Spleen (tissue), 11 donors: ENCODE measurements at regions not wholly inside any gene's neighbourhood (a gene's known extent, or its start where the extent isn't known, plus 50 kb on each side); places are given as distances from the start of the nearest gene placed in this dataset.

Experiments
- DNase-seq: peaks from one replicate; pipeline ENCODE4 v3.0.0-alpha.2; 2020
- H3K27ac ChIP-seq, 8 donors: fragments of 200-600 bp; sonication (generic) in 7 of 8; 1 replicate in 4 of 8; 2 replicates in 4 of 8; pipeline versions ENCODE4 v1.5.0 to v1.8.0; 2016 to 2021; ENCODE audit warnings: inconsistent platforms in 4 of 8, mild to moderate bottlenecking in 4 of 8, moderate library complexity in 1 of 8
- H3K27me3 ChIP-seq, 7 donors: fragments of 200-600 bp; sonication (generic) in 6 of 7; replicated peaks in 1 of 7; 1 replicate in 4 of 7; 2 replicates in 3 of 7; pipeline versions ENCODE4 v1.5.0 to v1.8.0; 2016 to 2021; ENCODE audit warnings: inconsistent platforms in 3 of 7, mild to moderate bottlenecking in 1 of 7
- H3K36me3 ChIP-seq, 6 donors: fragments of 200-600 bp; sonication (generic) in 5 of 6; 1 replicate in 4 of 6; 2 replicates in 2 of 6; pipeline versions ENCODE4 v1.5.0 to v1.8.0; 2016 to 2021; ENCODE audit warnings: inconsistent platforms in 2 of 6
- H3K4me1 ChIP-seq, 6 donors: fragments of 200-600 bp; sonication (generic) in 5 of 6; 1 replicate in 3 of 6; 2 replicates in 3 of 6; pipeline versions ENCODE4 v1.5.0 to v1.8.0; 2016 to 2021; ENCODE audit warnings: inconsistent platforms in 3 of 6
- H3K4me3 ChIP-seq, 8 donors: fragments of 200-600 bp; sonication (generic) in 7 of 8; 1 replicate in 4 of 8; 2 replicates in 4 of 8; pipeline versions ENCODE4 v1.5.0 to v1.8.0; 2016 to 2021; ENCODE audit warnings: inconsistent platforms in 4 of 8, mild to moderate bottlenecking in 4 of 8, moderate library complexity in 2 of 8
- H3K9me3 ChIP-seq, 8 donors: fragments of 200-600 bp; sonication (generic) in 7 of 8; 1 replicate in 4 of 8; 2 replicates in 4 of 8; pipeline versions ENCODE4 v1.5.0 to v1.8.0; 2016 to 2021; ENCODE audit warnings: inconsistent platforms in 4 of 8
- POLR2A ChIP-seq, 3 donors: fragments of 450-650 bp; IDR thresholded peaks; one replicate each; pipeline ENCODE4 v1.5.1; 2017; ENCODE audit warnings: antibody characterized with exemption in 3 of 3, mild to moderate bottlenecking in 1 of 3
- POLR2AphosphoS5 ChIP-seq, 3 donors: sonication (generic); formaldehyde crosslinking; IDR thresholded peaks; one replicate each; pipeline ENCODE4 v1.5.1; 2017; ENCODE audit warnings: antibody characterized with exemption in 3 of 3
- WGBS, 5 donors: extraction: QIAGEN DNeasy Blood & Tissue Kit in 3 of 5; methylation state at CpG; one replicate each; pipeline versions ENCODE4 v1.1.5 to v1.1.7; 2013 to 2018; 5-methylcytosine and 5-hydroxymethylcytosine counted together
- intact Hi-C: fragments of 100-400 bp; cut with DNase I; formaldehyde crosslinking; loops from one replicate; pipeline ENCODE4 v1.15.0; 2023; ENCODE audit warnings: low total_unique reads
- TF ChIP-seq, protein P1 (sequence below), 11 experiments: fragments of 200-600 bp in 7 of 11; fragments of 450-650 bp in 4 of 11; sonication (generic) in 4 of 11; IDR thresholded peaks in 8 of 11; conservative IDR thresholded peaks in 3 of 11; 1 replicate in 7 of 11; 2 replicates in 4 of 11; pipeline versions ENCODE4 v1.4.0 to v1.8.0; 2016 to 2021; ENCODE audit warnings: antibody characterized with exemption in 11 of 11, inconsistent platforms in 4 of 11, mild to moderate bottlenecking in 1 of 11
- donor health status: healthy with polysubstance abuse.
- donor health status: DM: no; HTN: no; CAD: no; lungs with moderate emphysema.
- donor health status: DM: no; HTN: no; CAD: no.
- donor health status: Bipolar disorder and iron deficiency.
- donor health status: healthy.
- donor health status: DM: no; HTN: no; CAD: no.
- donor health status: DM: yes; HTN: yes; CAD: no.

DNA sequence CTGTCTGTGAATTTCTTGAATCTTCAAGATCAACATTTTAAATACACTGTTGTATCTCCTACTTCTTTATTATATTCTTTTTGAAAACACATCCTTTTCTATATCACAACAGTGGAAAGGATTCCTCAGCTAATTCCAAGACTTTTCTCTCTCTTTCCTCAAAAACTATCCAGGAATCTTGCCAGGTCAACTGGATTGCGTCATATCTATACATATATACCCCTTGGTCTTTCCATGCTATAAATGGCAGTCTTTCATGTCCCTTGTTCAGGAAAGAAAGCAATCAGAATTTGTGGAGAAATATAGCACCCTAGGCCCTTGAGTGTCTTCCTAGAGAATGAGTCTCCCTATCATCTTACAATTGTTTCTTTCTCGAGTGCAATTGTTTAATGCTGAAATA lies 149.0 kb downstream of the KCNA5 start:
- WGBS, 5 donors, result 62 to 90% (median 86%) methylated on average over 2 of the region's 2 CpGs

GRCh38 chr12:5194306-5194705 lies 150.6 kb downstream of the KCNA5 start:
- no peak for TF ChIP-seq POLR2AphosphoS5 (IDR thresholded peaks at IDR 0.05)
- no peak for TF ChIP-seq POLR2A (IDR thresholded peaks at IDR 0.05)
- TF ChIP-seq, protein P1, sequence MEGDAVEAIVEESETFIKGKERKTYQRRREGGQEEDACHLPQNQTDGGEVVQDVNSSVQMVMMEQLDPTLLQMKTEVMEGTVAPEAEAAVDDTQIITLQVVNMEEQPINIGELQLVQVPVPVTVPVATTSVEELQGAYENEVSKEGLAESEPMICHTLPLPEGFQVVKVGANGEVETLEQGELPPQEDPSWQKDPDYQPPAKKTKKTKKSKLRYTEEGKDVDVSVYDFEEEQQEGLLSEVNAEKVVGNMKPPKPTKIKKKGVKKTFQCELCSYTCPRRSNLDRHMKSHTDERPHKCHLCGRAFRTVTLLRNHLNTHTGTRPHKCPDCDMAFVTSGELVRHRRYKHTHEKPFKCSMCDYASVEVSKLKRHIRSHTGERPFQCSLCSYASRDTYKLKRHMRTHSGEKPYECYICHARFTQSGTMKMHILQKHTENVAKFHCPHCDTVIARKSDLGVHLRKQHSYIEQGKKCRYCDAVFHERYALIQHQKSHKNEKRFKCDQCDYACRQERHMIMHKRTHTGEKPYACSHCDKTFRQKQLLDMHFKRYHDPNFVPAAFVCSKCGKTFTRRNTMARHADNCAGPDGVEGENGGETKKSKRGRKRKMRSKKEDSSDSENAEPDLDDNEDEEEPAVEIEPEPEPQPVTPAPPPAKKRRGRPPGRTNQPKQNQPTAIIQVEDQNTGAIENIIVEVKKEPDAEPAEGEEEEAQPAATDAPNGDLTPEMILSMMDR (IDR thresholded peaks at IDR 0.05 in 8 of 11, conservative IDR thresholded peaks at IDR 0.05 in 3 of 11), result no peak
- intact Hi-C loops, result no loop called here
- Histone ChIP-seq H3K4me3 (no peak overlapping the region), H3K27ac (no peak overlapping the region), H3K4me1 (no peaks in the 10 kb centered on the region), H3K9me3 (no peaks in the 10 kb centered on the region), H3K27me3 (peaks cover 0 to 11% (median 0%) of the 10 kb centered on the region in 7 donors), H3K36me3 (no peaks in the 10 kb centered on the region)
- WGBS, 5 donors, result 65 to 93% (median 79%) methylated on average over 2 of the region's 2 CpGs
- no peak for DNase-seq

More for the DNA sequence above, 149.0 kb downstream of the KCNA5 start:
- Histone ChIP-seq H3K9me3 (no peaks in the 10 kb centered on the region), H3K4me1 (no peaks in the 10 kb centered on the region), H3K36me3 (no peaks in the 10 kb centered on the region), H3K4me3 (no peak overlapping the region), H3K27ac (no peak overlapping the region), H3K27me3 (peaks cover 0 to 2% (median 0%) of the 10 kb centered on the region in 7 donors)
- TF ChIP-seq, protein P1 (IDR thresholded peaks at IDR 0.05 in 8 of 11, conservative IDR thresholded peaks at IDR 0.05 in 3 of 11), result no peak
- no peak for DNase-seq
- intact Hi-C loops, result no loop called here

GRCh38 chr12:5195244-5195643 lies 151.6 kb downstream of the KCNA5 start:
- peaks cover 0 to under 1% (median 0%) of the 10 kb centered on the region in 6 donors for H3K4me1 ChIP-seq
- no peak for TF ChIP-seq POLR2A (IDR thresholded peaks at IDR 0.05)
- TF ChIP-seq, protein P1 (IDR thresholded peaks at IDR 0.05 in 8 of 11, conservative IDR thresholded peaks at IDR 0.05 in 3 of 11), result no peak
- DNase-seq, result no peak
- no peak overlapping the region for H3K4me3 ChIP-seq
- H3K9me3 ChIP-seq, result no peaks in the 10 kb centered on the region
- intact Hi-C loops, result no loop called here
- H3K27me3 ChIP-seq, result peaks cover 0 to 13% (median 0%) of the 10 kb centered on the region in 7 donors
- H3K27ac ChIP-seq, result no peak overlapping the region
- H3K36me3 ChIP-seq, result no peaks in the 10 kb centered on the region
- 75 to 91% (median 87%) methylated on average over 1 of the region's 1 CpG for WGBS, 5 donors

GRCh38 chr12:5195691-5196090 lies 152.0 kb downstream of the KCNA5 start:
- no peak overlapping the region for H3K27ac ChIP-seq
- no peak overlapping the region for H3K4me3 ChIP-seq
- DNase-seq, result no peak
- H3K9me3 ChIP-seq, result no peaks in the 10 kb centered on the region
- H3K4me1 ChIP-seq, result peaks cover 0 to 5% (median 1%) of the 10 kb centered on the region in 6 donors
- H3K36me3 ChIP-seq, result no peaks in the 10 kb centered on the region
- no peak for TF ChIP-seq POLR2AphosphoS5 (IDR thresholded peaks at IDR 0.05)
- no peak for TF ChIP-seq POLR2A (IDR thresholded peaks at IDR 0.05)
- H3K27me3 ChIP-seq, result peaks cover 0 to 18% (median 0%) of the 10 kb centered on the region in 7 donors
- intact Hi-C loops, result no loop called here
- WGBS, 5 donors, result 67 to 85% (median 72%) methylated on average over 3 of the region's 3 CpGs

- H3K36me3 ChIP-seq, result no peaks in the 10 kb centered on the region
- no peaks in the 10 kb centered on the region for H3K9me3 ChIP-seq
- 3 to 39% (median 15%) methylated on average over 1 of the region's 1 CpG for whole genome bisulfite sequencing, 5 donors
- H3K27ac ChIP-seq, result no peak overlapping the region
- H3K27me3 ChIP-seq, result peaks cover 0 to 30% (median 0%) of the 10 kb centered on the region in 7 donors
- intact Hi-C loops, result no loop called here
- no peak for TF ChIP-seq POLR2AphosphoS5 (IDR thresholded peaks at IDR 0.05)
- TF ChIP-seq, protein P1 (IDR thresholded peaks at IDR 0.05 in 8 of 11, conservative IDR thresholded peaks at IDR 0.05 in 3 of 11), result no peak
- no peak for TF ChIP-seq POLR2A (IDR thresholded peaks at IDR 0.05)
- no peak overlapping the region for H3K4me3 ChIP-seq
- no peak for DNase-seq
- H3K4me1 ChIP-seq, result peaks cover 0 to 17% (median 5%) of the 10 kb centered on the region in 6 donors
Measured at GRCh38 chr12:5197131-5197530, 153.5 kb downstream of the KCNA5 start.
